ENCODE measurements at regions not wholly inside any gene's neighbourhood (a gene's known extent, or its start where the extent isn't known, plus 50 kb on each side); places are given as distances from the start of the nearest gene placed in this dataset.
A peak's percentile ranks its signal among the peaks of the same experiment; 100 is the strongest.
"Not testable (repeated sequence)": the region's sequence is repeated elsewhere in the genome, so short reads cannot be mapped to it uniquely, and the experiment has no call there.

DNA sequence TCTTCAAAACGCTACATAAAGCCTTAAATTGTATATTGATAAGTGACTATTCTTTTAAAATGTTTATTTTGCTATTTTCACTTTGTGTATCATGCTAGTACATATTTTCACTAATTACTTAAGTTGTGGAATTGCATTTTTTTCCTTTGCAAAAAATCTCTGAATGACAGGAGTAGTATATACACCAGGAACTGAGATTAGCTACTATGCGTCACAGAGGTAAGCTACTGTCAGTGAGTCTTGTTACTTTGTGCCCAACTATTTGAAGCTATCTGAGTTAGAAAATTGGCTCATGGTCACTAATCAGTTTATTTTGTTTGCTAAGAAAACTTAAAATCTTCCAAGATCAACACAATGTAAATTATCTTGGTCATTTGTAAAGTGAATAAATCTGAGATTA is 887.4 kb downstream of the TMTC2 start:
- no peak for DNase-seq
- in situ Hi-C loops (cut with HindIII; ENCODE audit: low pct_ligation_motif_present, low pct_unique_long_range_greater_than_20kb, low sequenced_read_pairs): no loop called here

- in situ Hi-C loops (cut with HindIII; ENCODE audit: low pct_ligation_motif_present, low pct_unique_long_range_greater_than_20kb, low sequenced_read_pairs): no loop called here
Observed at GRCh38 chr12:83573671-83574070, 887.0 kb downstream of the TMTC2 start.

DNA sequence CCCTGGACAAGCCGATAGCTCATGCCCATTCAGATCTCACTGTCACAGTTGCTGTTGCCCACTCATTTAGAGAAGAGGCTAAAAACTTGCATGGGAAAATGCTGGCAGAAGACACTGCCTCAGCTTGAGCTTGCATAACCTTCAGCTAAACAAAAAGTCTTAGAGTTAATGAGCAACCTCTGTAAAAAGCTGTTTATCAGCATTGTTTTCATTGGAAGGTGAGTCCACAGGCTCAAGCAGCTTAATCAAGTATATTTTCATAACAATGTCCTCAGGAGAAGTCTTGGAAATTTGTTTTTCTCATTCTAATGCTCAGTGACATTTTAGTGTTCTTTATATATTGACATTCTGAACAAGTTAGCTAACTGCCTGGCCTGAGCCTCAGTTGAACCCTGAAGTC is 872.9 kb downstream of the TMTC2 start:
- no peak for DNase-seq
- in situ Hi-C loops (cut with HindIII; ENCODE audit: low pct_ligation_motif_present, low pct_unique_long_range_greater_than_20kb, low sequenced_read_pairs): no loop called here

More at GRCh38 chr12:83573671-83574070, 887.0 kb downstream of the TMTC2 start:
- peak; percentile 50 for DNase-seq

- in situ Hi-C loops (cut with HindIII; ENCODE audit: low pct_ligation_motif_present, low pct_unique_long_range_greater_than_20kb, low sequenced_read_pairs); DNase-seq: not testable (repeated sequence)
Observed at GRCh38 chr12:83556040-83556439, 869.3 kb downstream of the TMTC2 start.

GRCh38 chr12:83541446-83541845 is 854.7 kb downstream of the TMTC2 start:
- in situ Hi-C loops (cut with HindIII; ENCODE audit: low pct_ligation_motif_present, low pct_unique_long_range_greater_than_20kb, low sequenced_read_pairs): no loop called here
- no peak for DNase-seq

DNA sequence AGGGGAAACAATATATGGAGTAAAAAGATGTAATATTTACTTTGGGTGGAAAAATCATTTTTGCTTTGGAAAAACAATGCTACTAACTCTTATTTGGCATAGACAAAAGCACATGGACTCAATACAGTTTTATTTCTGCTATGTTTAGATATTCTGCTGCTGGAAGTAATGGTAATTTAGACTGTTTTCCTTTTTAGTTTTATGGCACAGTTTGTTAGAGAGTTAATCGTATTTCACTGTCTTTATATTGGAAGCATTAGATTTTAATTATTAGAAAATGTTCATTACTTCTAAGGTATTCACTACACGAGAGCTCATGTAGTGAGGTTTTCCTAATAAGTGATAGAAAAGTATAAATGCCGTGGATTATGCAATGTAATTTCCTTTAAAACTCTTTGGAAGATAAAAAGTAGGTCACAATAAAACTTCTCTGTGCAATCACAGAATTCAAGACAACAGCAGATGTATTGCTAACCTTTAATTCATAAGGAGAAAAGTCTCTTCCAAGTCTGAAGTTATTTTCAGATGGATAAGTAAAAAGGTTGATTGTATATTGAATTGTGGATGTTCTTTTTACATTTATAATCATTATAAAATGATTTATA is 851.8 kb downstream of the TMTC2 start:
- in situ Hi-C loops (cut with HindIII; ENCODE audit: low pct_ligation_motif_present, low pct_unique_long_range_greater_than_20kb, low sequenced_read_pairs): no loop called here
- no peak for DNase-seq

DNA sequence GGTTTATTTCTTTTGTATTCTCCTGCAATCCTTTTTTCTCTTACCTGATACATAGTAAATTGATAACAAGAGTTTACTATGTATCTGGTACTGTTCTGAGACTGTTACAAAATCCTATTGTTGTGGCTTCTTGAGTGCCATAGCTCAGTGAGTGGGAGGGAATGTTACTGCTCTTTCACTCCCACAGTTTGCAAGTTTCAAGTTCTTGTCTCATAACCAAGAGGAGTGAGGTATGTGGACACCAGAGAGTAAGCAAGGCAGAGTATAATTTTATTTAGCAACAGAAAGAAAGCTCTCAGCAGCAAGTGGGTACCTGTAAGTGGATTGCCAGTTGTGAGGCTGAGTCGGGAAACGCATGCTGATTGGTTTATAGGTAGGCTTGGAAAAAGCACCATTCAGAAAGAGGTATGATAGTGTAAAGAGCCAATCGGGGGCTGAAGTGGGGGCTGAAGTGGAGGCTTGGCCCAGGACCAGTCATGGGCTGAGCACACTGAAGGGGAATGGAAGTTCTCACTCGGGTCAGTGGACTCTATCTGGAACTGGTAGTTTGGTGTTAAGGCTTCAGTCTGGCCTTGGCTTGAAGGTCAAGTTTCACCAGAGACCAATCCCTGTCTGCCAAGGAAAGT is 850.8 kb downstream of the TMTC2 start:
- no peak for DNase-seq
- in situ Hi-C loops (cut with HindIII; ENCODE audit: low pct_ligation_motif_present, low pct_unique_long_range_greater_than_20kb, low sequenced_read_pairs): no loop called here

DNA sequence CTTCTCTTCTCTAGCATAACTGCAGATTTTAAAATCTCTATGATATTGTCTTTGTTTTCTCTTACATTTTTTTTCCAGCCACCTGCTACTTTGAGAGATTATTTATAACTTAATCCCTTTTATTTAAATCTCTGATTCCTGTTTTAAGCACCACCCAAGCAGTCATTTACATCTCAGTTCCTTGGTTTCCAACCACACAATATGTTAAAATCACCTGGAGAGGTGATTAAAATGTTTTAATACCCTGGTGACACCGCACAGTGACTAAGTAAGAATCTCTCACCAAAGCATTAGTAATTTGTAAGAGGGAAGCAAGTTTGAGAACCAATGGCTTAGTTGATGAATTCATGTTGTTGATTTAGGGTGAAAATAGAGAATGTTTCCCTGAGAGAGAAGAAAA is 849.8 kb downstream of the TMTC2 start:
- no peak for DNase-seq
- in situ Hi-C loops (cut with HindIII; ENCODE audit: low pct_ligation_motif_present, low pct_unique_long_range_greater_than_20kb, low sequenced_read_pairs): no loop called here

DNA sequence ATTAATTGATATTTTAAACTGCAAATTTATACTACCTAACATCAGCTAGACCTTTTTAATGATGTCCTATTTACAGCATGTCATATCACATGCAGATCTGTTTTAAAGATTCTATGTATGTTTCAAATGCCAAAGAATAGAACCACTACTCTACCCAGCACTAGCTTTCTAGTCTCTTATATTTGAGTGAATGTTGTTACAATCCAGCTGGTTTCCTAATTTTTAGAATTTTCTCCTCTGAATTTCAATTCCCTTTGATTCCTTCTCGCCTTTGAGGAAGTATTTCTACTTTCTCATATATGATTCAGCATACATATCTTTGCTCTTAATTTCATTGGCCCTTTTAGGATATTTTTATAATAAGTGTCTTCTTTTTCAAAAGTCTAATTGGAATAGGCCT is 841.9 kb downstream of the TMTC2 start:
- in situ Hi-C loops (cut with HindIII; ENCODE audit: low pct_ligation_motif_present, low pct_unique_long_range_greater_than_20kb, low sequenced_read_pairs): no loop called here

DNA sequence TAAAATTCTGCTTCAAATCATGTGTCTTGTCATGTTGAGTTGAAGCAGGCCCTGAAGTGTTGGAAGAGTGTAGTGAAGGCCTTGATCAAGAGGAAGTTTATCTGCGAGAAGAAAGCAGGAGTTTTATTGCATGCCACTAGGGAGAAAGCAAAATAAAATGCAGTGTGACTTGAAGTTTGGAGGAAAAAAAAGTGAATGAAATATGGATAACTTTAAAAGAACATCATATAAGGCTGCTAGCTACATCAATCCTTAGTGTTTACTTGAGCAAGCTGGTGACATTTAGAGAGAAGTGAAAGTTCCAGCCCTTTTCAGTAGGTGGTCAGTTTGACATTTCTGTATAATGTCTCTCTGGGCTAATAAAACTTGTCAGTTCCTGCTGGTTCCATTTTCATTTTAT is 841.1 kb downstream of the TMTC2 start:
- DNase-seq: no peak
- in situ Hi-C loops (cut with HindIII; ENCODE audit: low pct_ligation_motif_present, low pct_unique_long_range_greater_than_20kb, low sequenced_read_pairs): no loop called here

More for the DNA sequence above, 841.9 kb downstream of the TMTC2 start:
- DNase-seq: no peak

DNA sequence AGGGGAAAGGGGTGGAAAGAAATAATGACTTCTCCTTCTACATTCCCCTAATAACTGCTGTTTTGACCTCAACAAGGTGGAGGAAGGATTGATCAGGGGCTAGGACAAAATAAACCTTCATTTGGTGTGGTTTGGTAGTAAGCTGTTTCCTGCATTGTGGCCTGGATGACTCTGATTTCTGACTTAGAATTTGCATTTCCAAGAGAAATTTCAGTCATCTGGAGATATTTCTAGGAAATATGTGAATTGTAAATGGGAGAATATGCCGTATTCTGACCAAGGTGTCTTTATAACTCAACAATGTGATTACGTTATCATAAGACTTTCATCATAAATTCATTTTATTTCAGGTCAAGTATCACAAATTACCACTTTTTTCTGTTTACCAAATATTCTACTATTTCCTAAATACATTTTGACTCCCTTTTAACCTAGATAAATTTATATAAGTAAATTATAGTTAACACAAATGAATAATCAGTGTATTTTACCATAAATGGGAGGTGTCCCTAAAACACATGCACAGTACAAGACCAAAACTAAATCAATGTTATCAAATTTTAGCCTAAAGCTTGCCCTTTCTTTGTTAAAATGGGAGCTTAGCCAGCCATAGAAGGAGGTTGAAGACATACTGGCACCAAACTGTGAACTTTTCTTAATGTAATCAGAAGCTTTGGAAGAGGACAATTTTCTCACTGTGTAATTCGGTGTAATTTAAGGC is 828.8 kb downstream of the TMTC2 start:
- in situ Hi-C loops (cut with HindIII; ENCODE audit: low pct_ligation_motif_present, low pct_unique_long_range_greater_than_20kb, low sequenced_read_pairs): no loop called here
- DNase-seq: no peak

GRCh38 chr12:83514372-83514771 is 827.7 kb downstream of the TMTC2 start:
- in situ Hi-C loops (cut with HindIII; ENCODE audit: low pct_ligation_motif_present, low pct_unique_long_range_greater_than_20kb, low sequenced_read_pairs): no loop called here
- DNase-seq: no peak

GRCh38 chr12:83506841-83507240 is 820.1 kb downstream of the TMTC2 start:
- in situ Hi-C loops (cut with HindIII; ENCODE audit: low pct_ligation_motif_present, low pct_unique_long_range_greater_than_20kb, low sequenced_read_pairs): no loop called here
- no peak for DNase-seq

DNA sequence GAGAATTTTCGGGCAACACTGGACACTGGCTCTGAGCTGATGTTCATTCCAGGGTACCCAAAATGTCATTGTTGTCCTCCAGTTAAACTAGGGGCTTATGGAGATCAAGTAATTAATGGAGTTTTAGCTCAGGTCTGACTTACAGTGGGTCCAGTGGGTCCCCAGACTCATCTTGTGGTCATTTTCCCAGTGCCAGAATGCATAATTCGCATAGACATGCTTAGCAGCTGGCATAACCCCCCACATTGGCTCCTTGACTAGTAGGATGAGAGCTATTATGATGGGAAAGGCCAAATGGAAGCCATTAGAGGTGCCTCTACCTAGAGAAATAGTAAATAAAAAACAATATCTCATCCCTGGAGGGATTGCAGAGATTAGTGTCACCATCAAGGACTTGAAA is 818.9 kb downstream of the TMTC2 start:
- no peak for DNase-seq
- in situ Hi-C loops (cut with HindIII; ENCODE audit: low pct_ligation_motif_present, low pct_unique_long_range_greater_than_20kb, low sequenced_read_pairs): no loop called here

GRCh38 chr12:83499894-83500293 is 813.2 kb downstream of the TMTC2 start:
- DNase-seq; in situ Hi-C loops (cut with HindIII; ENCODE audit: low pct_ligation_motif_present, low pct_unique_long_range_greater_than_20kb, low sequenced_read_pairs): not testable (repeated sequence)

- in situ Hi-C loops (cut with HindIII; ENCODE audit: low pct_ligation_motif_present, low pct_unique_long_range_greater_than_20kb, low sequenced_read_pairs): no loop called here
- DNase-seq: no peak
Observed at GRCh38 chr12:83477696-83478095, 791.0 kb downstream of the TMTC2 start.

- in situ Hi-C loops (cut with HindIII; ENCODE audit: low pct_ligation_motif_present, low pct_unique_long_range_greater_than_20kb, low sequenced_read_pairs): no loop called here
- no peak for DNase-seq
Observed at GRCh38 chr12:83476695-83477690, 790.3 kb downstream of the TMTC2 start.

- in situ Hi-C loops (cut with HindIII; ENCODE audit: low pct_ligation_motif_present, low pct_unique_long_range_greater_than_20kb, low sequenced_read_pairs): no loop called here
- no peak for DNase-seq
Observed at GRCh38 chr12:83476006-83476405, 789.3 kb downstream of the TMTC2 start.

GRCh38 chr12:83474369-83474768 is 787.7 kb downstream of the TMTC2 start:
- in situ Hi-C loops (cut with HindIII; ENCODE audit: low pct_ligation_motif_present, low pct_unique_long_range_greater_than_20kb, low sequenced_read_pairs): no loop called here
- no peak for DNase-seq
